ENCODE measurements at regions not wholly inside any gene's neighbourhood (a gene's known extent, or its start where the extent isn't known, plus 50 kb on each side); places are given as distances from the start of the nearest gene placed in this dataset.

GRCh38 chr5:27818888-27819287 lies 780.5 kb upstream of the CDH9 start (continued):
- TF ChIP-seq GABPA (IDR thresholded peaks at IDR 0.05; ENCODE audit: borderline replicate concordance, insufficient read depth, low read length) (no peak), JUND (IDR thresholded peaks at IDR 0.05; ENCODE audit: low read length) (no peak), USF2 (IDR thresholded peaks at IDR 0.05; ENCODE audit: low read length) (no peak)

Measured in H1 (cell line).